ENCODE measurements at regions not wholly inside any gene's neighbourhood (a gene's known extent, or its start where the extent isn't known, plus 50 kb on each side); places are given as distances from the start of the nearest gene placed in this dataset.
A peak's percentile ranks its signal among the peaks of the same experiment; 100 is the strongest.

DNA sequence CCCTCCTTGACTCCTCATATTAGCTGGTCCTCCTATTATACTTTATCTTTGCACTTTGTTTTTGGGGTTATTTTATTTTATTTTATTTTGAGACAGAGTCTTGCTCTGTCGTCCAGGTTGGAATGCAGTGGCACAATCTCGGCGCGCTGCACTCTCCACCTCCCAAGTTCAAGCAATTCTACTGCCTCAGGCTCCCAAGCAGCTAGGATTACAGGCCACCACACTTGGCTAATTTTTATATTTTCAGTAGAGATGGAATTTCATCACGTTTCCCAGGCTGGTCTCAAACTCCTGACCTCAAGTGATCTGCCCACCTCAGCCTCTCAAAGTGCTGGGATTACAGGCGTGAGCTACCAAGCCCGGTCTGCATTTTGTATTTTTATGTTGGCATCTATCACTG, 126.7 kb downstream of the FOXB1 start:
- 87% methylated on average over 7 of the region's 7 CpGs for WGBS
- H3K9me3 ChIP-seq, result no peaks in the 10 kb centered on the region
- H3K4me1 ChIP-seq, result peaks cover 0 to 15% (median 14%) of the 10 kb centered on the region in 4 donors
- no peak for TF ChIP-seq EP300 (IDR thresholded peaks at IDR 0.05)
- no peak for TF ChIP-seq CTCF (IDR thresholded peaks at IDR 0.05)
- TF ChIP-seq POLR2A (IDR thresholded peaks at IDR 0.05; ENCODE audit: low read depth), result no peak
- TF ChIP-seq POLR2AphosphoS5 (IDR thresholded peaks at IDR 0.05), result no peak
- no peaks in the 10 kb centered on the region for H3K36me3 ChIP-seq
- intact Hi-C loops (cut with DNase I), result no loop called here
- no peak overlapping the region for H3K4me3 ChIP-seq
- peaks cover 0 to 17% (median 0%) of the 10 kb centered on the region in 4 donors for H3K27me3 ChIP-seq
- peak; percentile 70 for DNase-seq (ENCODE audit: extremely low spot score)
- no peak overlapping the region for H3K27ac ChIP-seq (replicated peaks in 1 of 4)

DNA sequence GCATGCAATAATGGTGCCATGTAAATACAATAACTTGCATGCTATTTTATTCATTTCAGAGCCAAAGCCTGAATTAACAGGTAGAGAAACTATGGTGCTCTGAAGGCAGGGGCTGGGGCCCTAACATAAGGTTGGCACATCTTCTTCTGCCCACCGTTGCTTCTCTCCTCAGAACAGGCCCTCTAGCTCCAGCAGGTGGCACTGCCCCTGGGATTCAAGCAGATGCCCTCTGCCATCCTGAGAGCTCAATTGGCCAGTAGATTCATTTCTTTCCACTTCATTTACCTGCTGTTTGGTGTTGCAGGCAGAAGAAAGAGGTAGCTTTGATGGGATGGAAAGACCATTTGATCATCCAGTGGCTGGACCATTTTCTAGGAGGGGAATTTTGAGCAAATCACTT, 130.5 kb downstream of the FOXB1 start:
- Histone ChIP-seq H3K27ac (replicated peaks in 1 of 4) (no peak overlapping the region), H3K27me3 (peaks cover 0 to 17% (median 0%) of the 10 kb centered on the region in 4 donors), H3K4me1 (no peaks in the 10 kb centered on the region), H3K4me3 (no peak overlapping the region), H3K9me3 (no peaks in the 10 kb centered on the region), H3K36me3 (no peaks in the 10 kb centered on the region)
- WGBS, result 53% methylated on average over 1 of the region's 1 CpG
- TF ChIP-seq POLR2AphosphoS5 (IDR thresholded peaks at IDR 0.05) (no peak), POLR2A (IDR thresholded peaks at IDR 0.05; ENCODE audit: low read depth) (no peak), EP300 (IDR thresholded peaks at IDR 0.05) (no peak), CTCF (IDR thresholded peaks at IDR 0.05) (no peak)
- peak; percentile 29 for DNase-seq (ENCODE audit: extremely low spot score)
- intact Hi-C loops (cut with DNase I), result no loop called here

DNA sequence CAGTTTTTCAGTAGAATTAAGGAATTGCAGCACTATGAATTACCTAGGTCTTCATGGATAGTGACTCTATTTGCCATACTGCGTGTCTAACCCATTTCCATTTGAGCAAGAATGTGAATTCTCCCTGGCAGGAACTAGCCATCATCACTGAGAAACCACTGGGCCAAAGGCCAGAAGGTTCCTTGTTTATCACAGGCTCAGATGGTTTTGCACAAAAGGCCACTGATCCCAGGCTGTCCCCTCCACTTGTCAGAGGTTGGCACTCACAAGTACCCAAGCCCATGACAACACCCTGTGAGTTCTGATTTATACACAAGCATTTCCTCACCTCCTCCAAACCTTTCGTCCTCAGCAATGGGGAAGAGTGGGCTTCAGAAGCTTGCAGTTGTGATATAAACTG, 131.8 kb downstream of the FOXB1 start:
- Histone ChIP-seq H3K9me3 (no peaks in the 10 kb centered on the region), H3K27me3 (peaks cover 0 to 23% (median 0%) of the 10 kb centered on the region in 4 donors), H3K27ac (replicated peaks in 1 of 4) (no peak overlapping the region), H3K4me3 (no peak overlapping the region), H3K36me3 (no peaks in the 10 kb centered on the region), H3K4me1 (no peaks in the 10 kb centered on the region)
- peak; percentile 57 for DNase-seq (ENCODE audit: extremely low spot score)
- intact Hi-C loops (cut with DNase I), result no loop called here
- TF ChIP-seq EP300 (IDR thresholded peaks at IDR 0.05) (no peak), POLR2AphosphoS5 (IDR thresholded peaks at IDR 0.05) (no peak), POLR2A (IDR thresholded peaks at IDR 0.05; ENCODE audit: low read depth) (no peak), CTCF (IDR thresholded peaks at IDR 0.05) (no peak)
- WGBS, result 65% methylated on average over 2 of the region's 2 CpGs

DNA sequence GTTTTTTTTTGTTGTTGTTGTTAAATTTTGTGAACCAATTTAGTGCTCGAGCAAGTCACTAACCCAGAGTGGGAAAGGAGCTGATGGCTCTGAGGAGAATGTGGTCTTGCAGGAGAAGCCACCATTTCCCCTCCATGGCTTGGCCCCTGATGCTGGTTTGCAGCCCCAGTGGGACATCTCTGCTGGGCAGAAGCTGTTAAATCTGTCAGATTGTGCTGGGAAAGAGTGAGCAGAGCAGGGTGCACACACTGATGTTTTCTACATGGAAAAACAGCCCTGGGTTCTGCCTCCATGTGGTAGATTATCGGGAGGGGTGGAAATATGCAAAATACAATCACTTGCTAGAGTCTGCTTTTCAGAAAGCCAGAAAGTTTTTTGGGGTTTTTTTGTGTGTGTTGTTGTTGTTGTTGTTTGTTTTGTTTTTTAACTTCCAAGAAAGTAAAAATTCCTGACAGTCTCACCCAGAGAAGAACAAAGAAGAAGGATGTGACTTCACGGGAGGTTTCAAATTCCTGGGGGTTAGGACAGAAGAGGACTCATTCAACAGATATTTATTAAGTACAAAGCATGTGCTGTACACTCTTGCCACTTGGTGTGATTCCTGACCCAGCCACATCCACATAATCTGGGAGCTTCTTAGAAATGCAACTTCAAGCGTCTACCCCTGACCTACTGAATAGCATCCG, 133.7 kb downstream of the FOXB1 start:
- Histone ChIP-seq H3K27ac (replicated peaks in 1 of 4) (no peak overlapping the region), H3K4me1 (no peaks in the 10 kb centered on the region), H3K27me3 (peaks cover 0 to 27% (median 0%) of the 10 kb centered on the region in 4 donors), H3K36me3 (no peaks in the 10 kb centered on the region), H3K9me3 (no peaks in the 10 kb centered on the region), H3K4me3 (no peak overlapping the region)
- peak; percentile 66 for DNase-seq (ENCODE audit: extremely low spot score)
- TF ChIP-seq POLR2AphosphoS5 (IDR thresholded peaks at IDR 0.05) (no peak), CTCF (IDR thresholded peaks at IDR 0.05) (no peak), POLR2A (IDR thresholded peaks at IDR 0.05; ENCODE audit: low read depth) (no peak), EP300 (IDR thresholded peaks at IDR 0.05) (no peak)
- intact Hi-C loops (cut with DNase I), result no loop called here
- WGBS, result 65% methylated on average over 5 of the region's 5 CpGs
